ENCODE measurements at regions not wholly inside any gene's neighbourhood (a gene's known extent, or its start where the extent isn't known, plus 50 kb on each side); places are given as distances from the start of the nearest gene placed in this dataset.

DNA sequence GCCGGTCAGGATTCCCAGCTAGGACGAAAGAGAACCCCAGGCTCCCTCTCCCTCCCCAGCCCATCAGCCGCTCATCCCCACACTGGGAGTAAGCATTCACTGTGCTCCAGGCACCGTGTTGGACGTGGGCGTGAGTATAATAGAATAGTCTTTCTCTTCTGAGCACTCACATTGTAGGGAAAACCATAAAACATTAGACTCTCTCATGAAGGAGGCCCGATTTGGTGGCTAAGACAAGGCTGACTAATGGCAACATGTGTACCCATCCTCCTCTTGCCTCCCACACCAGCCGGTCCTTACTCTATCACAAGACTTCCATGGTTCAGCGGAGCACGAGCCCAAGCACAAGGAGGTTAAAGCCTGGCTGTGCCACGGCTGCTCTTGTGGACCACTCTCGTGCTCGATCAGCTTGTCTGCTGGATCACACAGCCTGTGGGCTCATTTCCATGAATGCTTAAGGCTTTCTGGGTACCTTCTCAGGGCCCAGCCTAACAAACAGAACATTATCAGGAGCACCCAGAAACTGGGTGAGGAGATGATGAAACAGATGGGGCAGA is 540.9 kb upstream of the RAB6C start:
- no peak overlapping the region for H3K27ac ChIP-seq
- no peak overlapping the region for H3K4me3 ChIP-seq
- H3K9me3 ChIP-seq: no peaks in the 10 kb centered on the region
- TF ChIP-seq, protein P1, sequence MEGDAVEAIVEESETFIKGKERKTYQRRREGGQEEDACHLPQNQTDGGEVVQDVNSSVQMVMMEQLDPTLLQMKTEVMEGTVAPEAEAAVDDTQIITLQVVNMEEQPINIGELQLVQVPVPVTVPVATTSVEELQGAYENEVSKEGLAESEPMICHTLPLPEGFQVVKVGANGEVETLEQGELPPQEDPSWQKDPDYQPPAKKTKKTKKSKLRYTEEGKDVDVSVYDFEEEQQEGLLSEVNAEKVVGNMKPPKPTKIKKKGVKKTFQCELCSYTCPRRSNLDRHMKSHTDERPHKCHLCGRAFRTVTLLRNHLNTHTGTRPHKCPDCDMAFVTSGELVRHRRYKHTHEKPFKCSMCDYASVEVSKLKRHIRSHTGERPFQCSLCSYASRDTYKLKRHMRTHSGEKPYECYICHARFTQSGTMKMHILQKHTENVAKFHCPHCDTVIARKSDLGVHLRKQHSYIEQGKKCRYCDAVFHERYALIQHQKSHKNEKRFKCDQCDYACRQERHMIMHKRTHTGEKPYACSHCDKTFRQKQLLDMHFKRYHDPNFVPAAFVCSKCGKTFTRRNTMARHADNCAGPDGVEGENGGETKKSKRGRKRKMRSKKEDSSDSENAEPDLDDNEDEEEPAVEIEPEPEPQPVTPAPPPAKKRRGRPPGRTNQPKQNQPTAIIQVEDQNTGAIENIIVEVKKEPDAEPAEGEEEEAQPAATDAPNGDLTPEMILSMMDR (IDR thresholded peaks at IDR 0.05): no peak
- no peaks in the 10 kb centered on the region for H3K4me1 ChIP-seq
- H3K27me3 ChIP-seq: no peaks in the 10 kb centered on the region
- no peak for ATAC-seq
- intact Hi-C loops (cut with DNase I): no loop called here
- DNase-seq: no peak
- no peaks in the 10 kb centered on the region for H3K36me3 ChIP-seq

DNA sequence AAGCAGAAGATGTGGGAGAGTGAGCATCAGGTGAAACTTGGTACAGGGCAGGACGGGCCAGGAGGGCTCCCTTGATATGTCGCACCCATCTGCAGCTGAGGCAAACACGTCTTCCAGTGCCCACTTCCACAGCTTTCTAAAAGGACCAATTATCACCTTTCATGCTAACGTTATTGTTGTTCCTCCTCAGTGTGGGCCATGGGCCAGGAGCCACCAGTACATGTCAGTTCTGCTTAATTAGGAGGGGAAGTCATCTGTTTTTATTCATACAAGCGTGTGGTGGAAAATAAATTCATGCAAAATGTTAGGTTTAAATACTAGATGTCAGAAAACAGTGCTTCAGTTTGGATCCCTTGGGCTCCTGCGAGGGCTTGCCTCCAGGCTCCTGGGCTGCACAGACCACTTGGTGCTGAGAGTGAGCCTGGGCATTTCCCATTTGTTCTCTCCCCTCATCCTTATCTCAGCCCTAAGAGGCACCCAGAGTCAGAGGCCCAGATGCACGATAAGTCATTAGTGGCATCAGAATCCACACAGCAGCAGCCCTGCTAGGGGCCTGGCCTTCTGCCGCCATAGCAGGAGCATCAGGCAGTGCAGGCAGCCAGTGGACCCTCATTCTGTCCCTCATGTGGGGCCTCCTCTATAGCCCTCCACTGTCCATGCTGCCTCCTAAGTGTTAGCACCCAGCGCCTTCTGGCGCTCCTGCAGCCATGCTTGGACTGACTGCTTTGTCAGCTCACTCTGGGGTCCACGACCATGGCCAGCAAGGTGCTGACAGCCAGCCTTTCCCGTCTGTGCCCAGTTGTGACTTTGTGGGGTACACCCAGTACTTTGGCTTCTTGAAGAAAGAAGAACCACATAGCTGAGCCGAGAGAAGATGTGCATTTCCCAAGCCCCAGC is 539.8 kb upstream of the RAB6C start:
- TF ChIP-seq, protein P1 (IDR thresholded peaks at IDR 0.05): no peak
- Histone ChIP-seq H3K27me3 (no peaks in the 10 kb centered on the region), H3K36me3 (no peaks in the 10 kb centered on the region), H3K4me1 (no peaks in the 10 kb centered on the region), H3K9me3 (no peaks in the 10 kb centered on the region), H3K4me3 (no peak overlapping the region), H3K27ac (no peak overlapping the region)
- DNase-seq: no peak
- no peak for ATAC-seq
- intact Hi-C loops (cut with DNase I): no loop called here

DNA sequence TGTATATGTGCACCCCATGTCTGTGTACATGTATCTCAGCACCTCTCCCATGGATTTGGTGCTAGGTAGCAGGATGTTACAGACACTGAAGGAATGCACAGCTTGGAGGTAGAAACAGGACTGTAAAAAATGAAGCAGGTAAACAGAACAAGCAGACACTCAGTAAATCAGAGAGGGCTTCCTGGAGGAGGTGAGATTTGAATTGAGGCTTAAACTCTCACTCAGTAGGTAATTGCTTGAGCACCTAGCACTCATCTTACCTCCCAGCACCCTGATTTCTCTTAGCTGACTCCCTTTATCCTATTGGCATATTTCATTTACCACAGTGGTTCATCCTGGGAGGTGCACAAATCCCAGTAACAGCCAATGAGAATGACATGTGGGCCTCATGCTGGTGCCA is 537.9 kb upstream of the RAB6C start:
- TF ChIP-seq, protein P1 (IDR thresholded peaks at IDR 0.05): no peak
- DNase-seq (no peak), ATAC-seq (no peak)
- no peak overlapping the region for H3K4me3 ChIP-seq
- H3K9me3 ChIP-seq: no peaks in the 10 kb centered on the region
- no peaks in the 10 kb centered on the region for H3K27me3 ChIP-seq
- H3K27ac ChIP-seq: no peak overlapping the region
- intact Hi-C loops (cut with DNase I): no loop called here
- H3K36me3 ChIP-seq: no peaks in the 10 kb centered on the region
- H3K4me1 ChIP-seq: no peaks in the 10 kb centered on the region

- no peaks in the 10 kb centered on the region for H3K9me3 ChIP-seq
- no peaks in the 10 kb centered on the region for H3K27me3 ChIP-seq
- H3K4me3 ChIP-seq: no peak overlapping the region
- H3K27ac ChIP-seq: no peak overlapping the region
- ATAC-seq: no peak
- H3K4me1 ChIP-seq: no peaks in the 10 kb centered on the region
- intact Hi-C loops (cut with DNase I): no loop called here
- no peak for DNase-seq
- H3K36me3 ChIP-seq: no peaks in the 10 kb centered on the region
- TF ChIP-seq, protein P1 (IDR thresholded peaks at IDR 0.05): no peak
Observed at GRCh38 chr2:129443235-129443864, 536.1 kb upstream of the RAB6C start.
